ENCODE measurements at regions not wholly inside any gene's neighbourhood (a gene's known extent, or its start where the extent isn't known, plus 50 kb on each side); places are given as distances from the start of the nearest gene placed in this dataset.

DNA sequence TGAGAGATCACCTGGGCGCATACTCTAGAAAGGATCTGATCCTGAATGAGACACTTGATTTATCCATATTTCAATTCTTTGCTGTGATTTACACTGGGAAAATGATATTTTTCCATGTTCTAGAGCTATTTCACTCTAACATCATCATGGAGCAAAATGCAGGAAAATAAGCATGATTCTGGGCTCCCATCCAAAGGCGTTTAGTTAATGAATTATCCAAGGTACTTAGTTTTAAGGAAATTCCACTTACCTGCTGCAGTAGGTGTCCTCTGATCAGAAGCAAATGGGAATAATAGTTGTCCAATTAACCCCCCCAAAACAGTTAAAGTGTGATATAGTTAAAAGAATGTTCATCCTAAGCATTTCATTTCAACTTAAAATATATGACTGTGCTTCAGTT lies 204.5 kb upstream of the PRKD1 start:
- TF ChIP-seq EZH2 (IDR thresholded peaks at IDR 0.05) (no peak), EZH2phosphoT487 (IDR thresholded peaks at IDR 0.05) (no peak)
- TF ChIP-seq, protein P1, sequence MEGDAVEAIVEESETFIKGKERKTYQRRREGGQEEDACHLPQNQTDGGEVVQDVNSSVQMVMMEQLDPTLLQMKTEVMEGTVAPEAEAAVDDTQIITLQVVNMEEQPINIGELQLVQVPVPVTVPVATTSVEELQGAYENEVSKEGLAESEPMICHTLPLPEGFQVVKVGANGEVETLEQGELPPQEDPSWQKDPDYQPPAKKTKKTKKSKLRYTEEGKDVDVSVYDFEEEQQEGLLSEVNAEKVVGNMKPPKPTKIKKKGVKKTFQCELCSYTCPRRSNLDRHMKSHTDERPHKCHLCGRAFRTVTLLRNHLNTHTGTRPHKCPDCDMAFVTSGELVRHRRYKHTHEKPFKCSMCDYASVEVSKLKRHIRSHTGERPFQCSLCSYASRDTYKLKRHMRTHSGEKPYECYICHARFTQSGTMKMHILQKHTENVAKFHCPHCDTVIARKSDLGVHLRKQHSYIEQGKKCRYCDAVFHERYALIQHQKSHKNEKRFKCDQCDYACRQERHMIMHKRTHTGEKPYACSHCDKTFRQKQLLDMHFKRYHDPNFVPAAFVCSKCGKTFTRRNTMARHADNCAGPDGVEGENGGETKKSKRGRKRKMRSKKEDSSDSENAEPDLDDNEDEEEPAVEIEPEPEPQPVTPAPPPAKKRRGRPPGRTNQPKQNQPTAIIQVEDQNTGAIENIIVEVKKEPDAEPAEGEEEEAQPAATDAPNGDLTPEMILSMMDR (IDR thresholded peaks at IDR 0.05), result no peak

Data from neural progenitor cell (in vitro differentiated cells).